ENCODE measurements at regions not wholly inside any gene's neighbourhood (a gene's known extent, or its start where the extent isn't known, plus 50 kb on each side); places are given as distances from the start of the nearest gene placed in this dataset.

DNA sequence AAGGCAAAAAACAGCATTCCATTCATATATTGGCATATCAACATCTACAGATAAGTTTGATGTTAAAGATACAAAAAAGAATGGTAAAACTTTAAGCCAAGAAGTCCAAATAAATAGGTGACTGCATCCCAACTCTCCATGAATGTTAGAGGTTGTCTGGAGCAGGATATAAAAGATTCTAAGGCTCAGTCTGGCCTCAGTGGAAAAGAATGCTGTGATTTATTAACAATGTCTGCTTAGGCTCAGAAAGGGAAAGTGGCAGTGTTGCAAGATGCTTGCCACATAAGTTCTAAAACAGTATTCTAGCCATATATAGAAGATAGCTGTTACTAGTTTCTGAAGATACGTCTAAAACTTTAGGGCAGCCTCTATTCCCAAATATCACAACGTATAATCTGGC is 179.8 kb upstream of the NBEA start:
- H3K36me3 ChIP-seq, result no peaks in the 10 kb centered on the region
- TF ChIP-seq POLR2A (IDR thresholded peaks at IDR 0.05) (no peak), CTCF (IDR thresholded peaks at IDR 0.05) (no peak)
- H3K27ac ChIP-seq, result no peak overlapping the region
- no peaks in the 10 kb centered on the region for H3K27me3 ChIP-seq
- 66 to 84% methylated on average over 2 of the region's 2 CpGs for WGBS, 2 donors
- no peaks in the 10 kb centered on the region for H3K9me3 ChIP-seq
- H3K4me3 ChIP-seq, result no peak overlapping the region
- intact Hi-C loops (cut with DNase I), result no loop called here
- H3K4me1 ChIP-seq, result no peaks in the 10 kb centered on the region
- DNase-seq, result no peak

GRCh38 chr13:34764246-34764645 is 177.8 kb upstream of the NBEA start:
- Histone ChIP-seq H3K27me3 (no peaks in the 10 kb centered on the region), H3K27ac (no peak overlapping the region), H3K9me3 (no peaks in the 10 kb centered on the region), H3K4me1 (no peaks in the 10 kb centered on the region), H3K4me3 (no peak overlapping the region), H3K36me3 (no peaks in the 10 kb centered on the region)
- TF ChIP-seq POLR2A (IDR thresholded peaks at IDR 0.05) (no peak), CTCF (IDR thresholded peaks at IDR 0.05) (no peak)
- WGBS, 2 donors, result 68 to 86% methylated on average over 2 of the region's 2 CpGs
- intact Hi-C loops (cut with DNase I), result no loop called here
- DNase-seq, result no peak

DNA sequence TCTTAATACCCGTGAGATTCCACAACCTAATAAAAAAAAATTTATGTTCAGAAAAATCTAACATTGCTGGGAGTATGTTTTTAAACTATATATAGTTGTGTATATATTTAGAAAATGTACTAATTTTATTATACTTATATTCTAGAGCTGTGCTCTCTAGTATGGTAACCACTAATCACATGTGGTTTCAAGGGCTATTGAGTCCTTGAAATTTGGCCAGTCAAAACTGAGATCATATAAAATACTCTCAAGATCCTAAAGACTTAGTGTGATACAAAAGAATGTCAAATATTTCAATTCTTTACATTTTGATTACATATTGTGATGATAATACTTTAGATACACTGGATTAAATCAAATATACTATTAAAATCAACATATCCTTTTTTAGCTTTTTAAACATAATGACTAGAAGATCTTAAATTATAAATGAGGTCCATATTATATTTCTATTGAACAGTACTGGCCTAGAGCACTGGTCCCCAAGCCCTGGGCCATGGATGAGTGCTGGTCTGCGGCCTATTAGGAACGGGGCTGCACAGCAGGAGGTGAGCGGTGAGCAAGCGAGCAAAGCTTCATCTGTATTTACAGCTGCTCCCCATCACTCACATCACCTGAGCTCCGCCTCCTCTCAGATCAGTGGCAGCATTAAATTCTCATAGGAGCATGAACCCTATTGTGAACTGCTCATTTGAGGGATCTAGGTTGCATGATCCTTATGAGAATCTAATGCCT is 176.5 kb upstream of the NBEA start:
- Histone ChIP-seq H3K27ac (no peak overlapping the region), H3K27me3 (no peaks in the 10 kb centered on the region), H3K36me3 (no peaks in the 10 kb centered on the region), H3K9me3 (no peaks in the 10 kb centered on the region), H3K4me1 (no peaks in the 10 kb centered on the region), H3K4me3 (no peak overlapping the region)
- no peak for DNase-seq
- intact Hi-C loops (cut with DNase I), result no loop called here
- TF ChIP-seq CTCF (IDR thresholded peaks at IDR 0.05) (no peak), POLR2A (IDR thresholded peaks at IDR 0.05) (no peak)
- 90 to 94% methylated on average over 4 to 6 of the region's 6 CpGs for WGBS, 2 donors

GRCh38 chr13:34767778-34768177 is 174.3 kb upstream of the NBEA start:
- Histone ChIP-seq H3K27me3 (no peaks in the 10 kb centered on the region), H3K36me3 (no peaks in the 10 kb centered on the region), H3K4me3 (no peak overlapping the region), H3K4me1 (no peaks in the 10 kb centered on the region), H3K27ac (no peak overlapping the region), H3K9me3 (no peaks in the 10 kb centered on the region)
- DNase-seq, result no peak
- intact Hi-C loops (cut with DNase I), result no loop called here
- WGBS, 2 donors, result 29 to 67% methylated on average over 1 of the region's 1 CpG
- TF ChIP-seq POLR2A (IDR thresholded peaks at IDR 0.05), result no peak
- TF ChIP-seq CTCF (IDR thresholded peaks at IDR 0.05), result no peak

- TF ChIP-seq CTCF (IDR thresholded peaks at IDR 0.05) (no peak), POLR2A (IDR thresholded peaks at IDR 0.05) (no peak)
- no peaks in the 10 kb centered on the region for H3K36me3 ChIP-seq
- H3K4me1 ChIP-seq, result no peaks in the 10 kb centered on the region
- H3K9me3 ChIP-seq, result no peaks in the 10 kb centered on the region
- DNase-seq, result no peak
- no peak overlapping the region for H3K4me3 ChIP-seq
- no peaks in the 10 kb centered on the region for H3K27me3 ChIP-seq
- no peak overlapping the region for H3K27ac ChIP-seq
- intact Hi-C loops (cut with DNase I), result no loop called here
- 67% methylated on average over 2 of the region's 2 CpGs for WGBS, 2 donors
Observed at GRCh38 chr13:34772206-34772605, 169.9 kb upstream of the NBEA start.

Data from esophagus squamous epithelium (tissue), 5 donors.